ENCODE measurements at regions not wholly inside any gene's neighbourhood (a gene's known extent, or its start where the extent isn't known, plus 50 kb on each side); places are given as distances from the start of the nearest gene placed in this dataset.

GRCh38 chr17:53891726-53892125 lies 69.0 kb downstream of the KIF2B start:
- DNase-seq = no peak

GRCh38 chr17:53892222-53892621 lies 69.5 kb downstream of the KIF2B start:
- no peak for DNase-seq

GRCh38 chr17:53894591-53894990 lies 71.9 kb downstream of the KIF2B start:
- DNase-seq = no peak

- no peak for DNase-seq
Measured at GRCh38 chr17:53896047-53896446, 73.3 kb downstream of the KIF2B start.

GRCh38 chr17:53900951-53901350 lies 78.2 kb downstream of the KIF2B start:
- DNase-seq = no peak

GRCh38 chr17:53907435-53907834 lies 84.7 kb downstream of the KIF2B start:
- no peak for DNase-seq

- DNase-seq = no peak
Measured at GRCh38 chr17:53909802-53910201, 87.1 kb downstream of the KIF2B start.

GRCh38 chr17:53912117-53912516 lies 89.4 kb downstream of the KIF2B start:
- no peak for DNase-seq

GRCh38 chr17:53919356-53919755 lies 96.6 kb downstream of the KIF2B start:
- DNase-seq = no peak

GRCh38 chr17:53924530-53925455 lies 102.1 kb downstream of the KIF2B start:
- no peak for DNase-seq

- DNase-seq = no peak
Measured at GRCh38 chr17:53932386-53932785, 109.7 kb downstream of the KIF2B start.

- DNase-seq = no peak
Measured at GRCh38 chr17:53934931-53935330, 112.2 kb downstream of the KIF2B start.

GRCh38 chr17:53941231-53941630 lies 118.5 kb downstream of the KIF2B start:
- DNase-seq = no peak

GRCh38 chr17:53942436-53942835 lies 119.7 kb downstream of the KIF2B start:
- DNase-seq = no peak

GRCh38 chr17:53942898-53943297 lies 120.2 kb downstream of the KIF2B start:
- DNase-seq = no peak

- no peak for DNase-seq
Measured at GRCh38 chr17:53948323-53948722, 125.6 kb downstream of the KIF2B start.

GRCh38 chr17:53949473-53950090 lies 126.9 kb downstream of the KIF2B start:
- DNase-seq = no peak

GRCh38 chr17:53950207-53950857 lies 127.6 kb downstream of the KIF2B start:
- DNase-seq = no peak

- no peak for DNase-seq
Measured at GRCh38 chr17:53950858-53951250, 128.1 kb downstream of the KIF2B start.

- DNase-seq = no peak
Measured at GRCh38 chr17:53971361-53971760, 148.6 kb downstream of the KIF2B start.

- no peak for DNase-seq
Measured at GRCh38 chr17:53979991-53980390, 157.3 kb downstream of the KIF2B start.

- DNase-seq = no peak
Measured at GRCh38 chr17:53996131-53996530, 173.4 kb downstream of the KIF2B start.

GRCh38 chr17:53996890-53997289 lies 174.2 kb downstream of the KIF2B start:
- no peak for DNase-seq

GRCh38 chr17:54007855-54008254 lies 185.1 kb downstream of the KIF2B start:
- no peak for DNase-seq

All from inflammatory macrophage (primary cell).